GM12875 (cell line): ENCODE measurements at regions not wholly inside any gene's neighbourhood (a gene's known extent, or its start where the extent isn't known, plus 50 kb on each side); places are given as distances from the start of the nearest gene placed in this dataset.

Experiments used
- H3K4me3 ChIP-seq: one replicate; pipeline ENCODE4 v1.5.1; 2011; ENCODE audit warnings: low read depth, low read length, control low read depth
- CTCF ChIP-seq: IDR thresholded peaks from 2 replicates; pipeline ENCODE4 v1.5.1; 2011; ENCODE audit warnings: low read depth, mild to moderate bottlenecking, control low read depth, inconsistent platforms, low read length, moderate library complexity, borderline replicate concordance; ENCODE audit not compliant: insufficient read depth

GRCh38 chr11:98029832-98030231 lies 990.9 kb upstream of the CNTN5 start:
- TF ChIP-seq CTCF, result no peak
- no peak overlapping the region for H3K4me3 ChIP-seq

GRCh38 chr11:98036810-98037209 lies 983.9 kb upstream of the CNTN5 start:
- no peak for TF ChIP-seq CTCF
- H3K4me3 ChIP-seq, result no peak overlapping the region

DNA sequence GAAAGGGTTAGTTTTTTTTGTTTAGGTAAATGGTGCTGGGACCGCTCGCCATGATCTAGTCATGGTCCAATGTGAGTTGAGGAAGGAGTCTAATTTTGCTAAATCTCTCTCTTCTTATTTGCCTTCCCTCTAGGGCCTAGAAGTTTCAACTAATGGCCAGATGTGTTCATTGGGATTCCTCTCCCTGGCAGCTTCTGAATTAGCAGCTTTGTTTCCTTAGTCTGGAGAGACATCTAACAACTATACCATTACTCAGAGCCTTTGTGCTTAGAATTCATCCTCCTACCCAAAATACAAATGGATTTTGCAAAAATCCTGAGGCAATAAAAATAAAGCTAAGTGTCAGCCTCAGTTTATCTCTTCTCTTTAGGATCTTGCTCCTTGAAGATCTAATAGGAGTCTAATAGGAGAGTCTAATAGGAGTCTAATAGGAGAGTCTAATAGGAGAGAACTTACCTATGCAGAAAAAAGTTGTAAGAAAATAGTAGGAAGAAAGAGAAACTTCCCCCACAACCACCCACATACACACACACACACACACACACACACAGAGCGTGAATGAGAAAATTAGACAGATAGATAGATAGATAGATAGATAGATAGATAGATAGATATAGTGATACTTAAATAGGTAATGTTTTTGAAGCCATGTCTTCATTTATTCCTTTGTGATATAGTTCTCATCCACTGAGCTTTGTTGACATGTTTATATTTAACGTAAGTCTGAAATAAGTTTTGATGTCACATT lies 980.5 kb upstream of the CNTN5 start:
- H3K4me3 ChIP-seq, result no peak overlapping the region
- TF ChIP-seq CTCF, result no peak

DNA sequence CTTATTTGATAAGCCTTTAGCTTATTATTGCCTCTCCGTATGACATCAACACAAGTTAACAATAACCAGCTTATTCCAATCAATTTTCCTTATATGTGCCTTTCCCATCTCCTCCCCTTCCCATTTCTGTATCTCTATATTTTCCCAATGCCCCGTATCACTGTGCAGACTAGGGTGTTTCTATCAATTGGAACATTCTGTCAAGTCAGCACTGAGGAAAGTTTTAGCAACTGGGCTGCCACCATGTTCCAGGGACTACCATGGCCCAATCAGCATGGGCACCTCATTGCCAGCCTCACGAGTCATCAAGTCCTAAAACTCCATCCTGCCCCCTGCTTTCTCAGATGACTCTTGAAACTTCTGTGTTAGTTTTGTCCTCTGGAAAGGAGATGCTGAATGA lies 973.1 kb upstream of the CNTN5 start:
- H3K4me3 ChIP-seq, result no peak overlapping the region
- TF ChIP-seq CTCF, result no peak

GRCh38 chr11:98053851-98054250 lies 966.9 kb upstream of the CNTN5 start:
- H3K4me3 ChIP-seq, result no peak overlapping the region
- TF ChIP-seq CTCF, result no peak

GRCh38 chr11:98056945-98057344 lies 963.8 kb upstream of the CNTN5 start:
- no peak for TF ChIP-seq CTCF
- H3K4me3 ChIP-seq, result no peak overlapping the region

DNA sequence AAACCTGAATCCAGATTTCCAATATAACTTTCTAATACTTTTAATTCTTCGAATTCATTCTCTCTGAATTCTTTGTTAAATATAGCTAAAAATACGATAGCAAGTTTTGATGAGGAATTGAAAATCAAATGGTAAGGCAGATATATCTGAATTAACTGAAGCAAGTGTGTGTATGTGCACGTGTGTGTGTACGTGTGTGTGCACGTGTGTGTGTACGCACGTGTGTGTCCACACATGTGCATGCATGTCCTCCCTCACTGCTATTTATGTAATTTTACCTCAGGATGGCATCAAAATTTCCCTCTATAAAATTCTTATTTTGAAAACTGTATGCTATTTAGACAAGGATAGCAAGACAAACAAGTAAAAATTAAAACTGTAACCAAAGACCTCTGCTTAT lies 961.3 kb upstream of the CNTN5 start:
- no peak overlapping the region for H3K4me3 ChIP-seq
- TF ChIP-seq CTCF, result no peak
